ENCODE measurements at regions not wholly inside any gene's neighbourhood (a gene's known extent, or its start where the extent isn't known, plus 50 kb on each side); places are given as distances from the start of the nearest gene placed in this dataset.
"Not testable (repeated sequence)": the region's sequence is repeated elsewhere in the genome, so short reads cannot be mapped to it uniquely, and the experiment has no call there.

DNA sequence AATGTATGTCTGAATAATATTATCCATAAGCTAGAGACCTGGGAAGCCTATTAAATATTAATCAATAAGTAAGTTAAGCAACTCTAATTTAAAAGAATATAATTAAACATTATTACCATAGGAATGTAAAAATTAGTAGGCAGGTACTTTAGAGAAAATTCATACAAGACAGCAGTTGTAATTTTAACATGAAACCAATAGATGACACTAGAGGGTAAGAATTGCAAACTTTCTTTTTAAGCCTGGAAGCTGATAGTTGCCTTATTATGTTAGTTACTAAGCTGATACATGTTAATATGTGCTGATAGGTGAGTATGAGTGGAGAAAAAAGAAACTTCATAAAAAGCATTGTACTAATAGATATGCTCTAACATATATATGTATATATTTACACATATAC lies 1157.4 kb downstream of the FAM133A start:
- FAIRE-seq, result peak; percentile 66
- TF ChIP-seq, protein P1, sequence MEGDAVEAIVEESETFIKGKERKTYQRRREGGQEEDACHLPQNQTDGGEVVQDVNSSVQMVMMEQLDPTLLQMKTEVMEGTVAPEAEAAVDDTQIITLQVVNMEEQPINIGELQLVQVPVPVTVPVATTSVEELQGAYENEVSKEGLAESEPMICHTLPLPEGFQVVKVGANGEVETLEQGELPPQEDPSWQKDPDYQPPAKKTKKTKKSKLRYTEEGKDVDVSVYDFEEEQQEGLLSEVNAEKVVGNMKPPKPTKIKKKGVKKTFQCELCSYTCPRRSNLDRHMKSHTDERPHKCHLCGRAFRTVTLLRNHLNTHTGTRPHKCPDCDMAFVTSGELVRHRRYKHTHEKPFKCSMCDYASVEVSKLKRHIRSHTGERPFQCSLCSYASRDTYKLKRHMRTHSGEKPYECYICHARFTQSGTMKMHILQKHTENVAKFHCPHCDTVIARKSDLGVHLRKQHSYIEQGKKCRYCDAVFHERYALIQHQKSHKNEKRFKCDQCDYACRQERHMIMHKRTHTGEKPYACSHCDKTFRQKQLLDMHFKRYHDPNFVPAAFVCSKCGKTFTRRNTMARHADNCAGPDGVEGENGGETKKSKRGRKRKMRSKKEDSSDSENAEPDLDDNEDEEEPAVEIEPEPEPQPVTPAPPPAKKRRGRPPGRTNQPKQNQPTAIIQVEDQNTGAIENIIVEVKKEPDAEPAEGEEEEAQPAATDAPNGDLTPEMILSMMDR (IDR thresholded peaks at IDR 0.05; ENCODE audit: insufficient read depth, missing control alignments), result peak; percentile 56
- DNase-seq (ENCODE audit: insufficient read length, low spot score), result no peak

DNA sequence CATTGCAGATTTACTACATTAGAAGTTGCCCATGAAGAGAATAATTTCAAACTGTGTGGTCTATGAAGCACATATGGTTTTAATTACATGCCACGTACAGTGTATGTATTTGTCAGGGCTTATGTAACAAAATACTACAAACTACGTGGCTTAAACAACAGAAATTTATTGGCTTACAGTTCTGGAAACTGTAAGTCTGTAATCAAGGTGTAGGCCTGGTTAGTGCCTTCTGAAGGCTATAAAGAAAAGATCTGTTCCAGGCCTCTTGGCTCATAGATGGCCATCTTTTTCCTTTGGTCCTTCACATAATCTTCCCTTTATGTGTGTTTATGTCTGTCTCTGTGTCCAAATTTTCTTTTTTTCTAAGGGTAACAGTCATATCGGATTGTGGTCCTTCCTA lies 1160.2 kb downstream of the FAM133A start:
- no peak for DNase-seq (ENCODE audit: insufficient read length, low spot score)
- TF ChIP-seq, protein P1 (IDR thresholded peaks at IDR 0.05; ENCODE audit: insufficient read depth, missing control alignments), result no peak
- peak; percentile 84 for FAIRE-seq

DNA sequence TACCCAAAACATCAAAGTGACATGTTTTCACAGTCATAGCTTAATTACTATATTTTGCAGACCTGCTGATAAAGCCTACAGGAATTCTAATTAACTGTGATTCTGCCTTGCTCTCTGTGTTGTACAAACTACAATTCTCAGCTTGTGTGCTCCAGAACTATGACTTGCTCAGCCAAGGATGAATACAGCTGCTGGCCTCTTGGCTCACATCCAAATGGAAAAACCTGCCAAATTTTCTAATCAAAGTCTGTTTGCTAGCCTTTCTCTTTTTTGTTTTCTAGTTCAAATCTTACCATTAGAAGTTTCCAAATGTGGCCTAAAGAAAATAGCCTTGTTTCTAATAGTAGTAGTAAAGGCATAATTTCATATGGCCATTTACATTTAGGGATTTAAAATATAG lies 1176.8 kb downstream of the FAM133A start:
- TF ChIP-seq, protein P1 (IDR thresholded peaks at IDR 0.05; ENCODE audit: insufficient read depth, missing control alignments), result no peak
- no peak for DNase-seq (ENCODE audit: insufficient read length, low spot score)
- FAIRE-seq, result no peak

DNA sequence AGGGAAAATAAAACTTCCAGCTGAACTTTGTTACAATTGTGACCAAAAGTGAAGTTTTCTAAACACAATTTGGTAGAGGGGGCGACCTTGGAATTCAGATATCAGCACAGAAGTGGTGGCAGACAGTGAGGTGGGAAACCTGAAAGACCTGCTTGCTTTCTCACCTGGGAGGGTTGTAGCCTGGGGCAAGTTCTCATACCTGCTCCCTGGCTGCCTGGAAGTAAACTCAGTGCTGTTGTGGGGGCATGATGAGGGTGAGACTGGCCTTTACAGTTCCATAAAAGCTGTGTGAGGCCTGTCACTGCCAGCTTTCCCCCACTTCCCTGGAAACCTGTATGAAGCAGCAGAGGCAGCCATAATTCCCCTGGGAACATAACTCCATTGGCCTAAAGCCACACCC lies 1180.2 kb downstream of the FAM133A start:
- TF ChIP-seq, protein P1 (IDR thresholded peaks at IDR 0.05; ENCODE audit: insufficient read depth, missing control alignments), result no peak
- no peak for FAIRE-seq
- DNase-seq (ENCODE audit: insufficient read length, low spot score), result no peak

DNA sequence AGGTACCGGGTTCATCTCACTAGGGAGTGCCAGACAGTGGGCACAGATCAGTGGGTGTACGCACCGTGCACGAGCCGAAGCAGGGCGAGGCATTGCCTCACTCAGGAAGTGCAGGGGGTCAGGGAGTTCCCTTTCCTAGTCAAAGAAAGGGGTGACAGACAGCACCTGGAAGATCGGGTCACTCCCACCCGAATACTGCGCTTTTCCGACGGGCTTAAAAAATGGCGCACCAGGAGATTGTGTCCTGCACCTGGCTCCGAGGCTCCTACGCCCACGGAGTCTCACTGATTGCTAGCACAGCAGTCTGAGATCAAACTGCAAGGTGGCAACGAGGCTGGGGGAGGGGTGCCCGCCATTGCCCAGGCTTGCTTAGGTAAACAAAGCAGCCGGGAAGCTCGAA lies 1188.5 kb downstream of the FAM133A start:
- FAIRE-seq; DNase-seq (ENCODE audit: insufficient read length, low spot score): not testable (repeated sequence)

DNA sequence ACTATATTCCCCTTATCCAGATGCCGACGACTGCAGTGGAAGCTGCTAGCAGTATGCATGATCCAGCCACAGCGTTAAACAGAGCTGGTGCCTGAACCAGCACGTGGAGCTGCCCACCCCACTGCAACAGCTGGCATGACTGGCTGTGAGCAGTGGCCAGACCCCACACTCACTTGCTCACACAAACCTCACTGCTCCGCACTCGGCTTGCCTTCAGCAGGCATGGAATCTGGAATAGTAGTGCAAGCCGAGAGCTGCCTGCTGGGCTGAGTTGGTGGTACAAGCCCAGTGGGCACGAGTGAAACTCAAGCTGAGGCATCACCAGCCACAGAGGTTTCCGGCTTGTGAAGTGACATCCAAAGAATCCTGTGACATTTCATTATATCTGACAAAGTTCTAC lies 1197.6 kb downstream of the FAM133A start:
- TF ChIP-seq, protein P1 (IDR thresholded peaks at IDR 0.05; ENCODE audit: insufficient read depth, missing control alignments), result no peak
- DNase-seq (ENCODE audit: insufficient read length, low spot score), result no peak
- FAIRE-seq, result no peak

DNA sequence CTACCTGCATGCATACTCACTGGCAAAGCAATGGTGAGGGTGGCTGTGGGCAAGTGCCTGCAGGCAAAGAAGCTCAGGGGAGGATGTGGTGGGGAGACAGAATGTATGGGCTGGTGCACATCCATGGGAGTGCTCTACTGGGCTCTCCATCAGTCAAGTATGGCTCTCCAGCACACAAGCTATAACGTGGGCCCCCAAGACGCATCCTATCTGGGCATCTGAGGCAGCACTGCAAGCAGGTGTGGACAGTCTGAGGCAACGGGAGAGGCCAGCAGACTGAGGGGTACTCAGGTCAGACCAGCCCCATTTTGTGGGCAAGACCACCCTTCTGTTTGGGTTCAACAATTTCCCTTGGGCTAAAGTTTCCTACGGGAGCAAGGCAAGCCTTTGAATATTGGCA lies 1227.8 kb downstream of the FAM133A start:
- DNase-seq (ENCODE audit: insufficient read length, low spot score) (no peak), FAIRE-seq (no peak)
- TF ChIP-seq, protein P1 (IDR thresholded peaks at IDR 0.05; ENCODE audit: insufficient read depth, missing control alignments), result no peak

DNA sequence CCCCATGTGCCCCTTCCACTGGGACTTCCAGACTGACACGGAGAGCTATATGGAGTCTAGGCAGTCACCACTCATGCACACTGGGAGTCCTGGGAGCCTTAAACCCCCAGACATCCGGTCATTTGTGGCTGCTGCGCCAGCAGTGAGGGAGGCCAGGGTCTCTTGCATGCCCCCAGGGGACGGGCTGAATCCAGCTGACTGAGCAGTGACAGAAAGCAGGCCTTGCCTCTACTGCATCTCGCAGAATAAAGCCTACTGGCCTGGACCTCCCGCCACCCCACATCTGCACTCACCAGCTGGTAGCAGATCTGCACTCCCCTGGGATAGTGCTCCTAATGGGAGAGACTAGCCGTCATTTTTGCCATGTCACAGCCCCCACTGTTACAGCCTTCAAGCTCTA lies 1234.2 kb downstream of the FAM133A start:
- FAIRE-seq, result no peak
- TF ChIP-seq, protein P1 (IDR thresholded peaks at IDR 0.05; ENCODE audit: insufficient read depth, missing control alignments), result no peak

More for the DNA sequence above, 1234.2 kb downstream of the FAM133A start:
- DNase-seq (ENCODE audit: insufficient read length, low spot score), result no peak
